Right cardiac atrium (tissue), 5 donors: ENCODE measurements at regions not wholly inside any gene's neighbourhood (a gene's known extent, or its start where the extent isn't known, plus 50 kb on each side); places are given as distances from the start of the nearest gene placed in this dataset.

Experiments
- ATAC-seq, 2 donors: fragments of 200-7000 bp; cut with Tn5 transposase; one replicate each; pipeline versions ENCODE4 v1.8.0 to v1.9.1; 2020; ENCODE audit warnings: moderate library complexity in 2 of 2, mild to moderate bottlenecking in 1 of 2
- DNase-seq, 3 donors: peaks; one replicate each; pipeline ENCODE4 v3.0.0-alpha.2; 2020
- H3K27ac ChIP-seq: one replicate; pipeline ENCODE4 v1.5.1; 2013; ENCODE audit warnings: mild to moderate bottlenecking, low read length, control low read depth, moderate library complexity
- H3K27me3 ChIP-seq: one replicate; pipeline ENCODE4 v1.6.1; 2013; ENCODE audit not compliant: control insufficient read depth, insufficient read depth
- H3K4me1 ChIP-seq: one replicate; pipeline ENCODE4 v1.6.1; 2013; ENCODE audit warnings: low read length; ENCODE audit not compliant: control insufficient read depth, insufficient read depth
- H3K4me3 ChIP-seq: one replicate; pipeline ENCODE4 v1.5.1; 2013; ENCODE audit warnings: low read length, control low read depth
- H3K9me3 ChIP-seq: one replicate; pipeline ENCODE4 v1.6.1; 2013; ENCODE audit warnings: low read length; ENCODE audit not compliant: control insufficient read depth
- WGBS: extraction: QIAGEN DNeasy Blood & Tissue Kit; methylation state at CpG from one replicate; pipeline ENCODE4 v1.1.7; 2013; 5-methylcytosine and 5-hydroxymethylcytosine counted together
- intact Hi-C, 4 donors: fragments of 100-400 bp; cut with DNase I; formaldehyde crosslinking; loops; one replicate each; pipeline versions ENCODE4 v1.11.0 to v1.14.0; 2022 to 2023
- donor health status: healthy with polysubstance abuse.
- donor health status: DM: no; HTN: yes; CAD: no.
- donor health status: DM: no; HTN: no; CAD: no.
- donor health status: DM: no; HTN: yes; CAD: no; lungs with severe emphysema.
- donor health status: DM: yes; HTN: yes; CAD: no.

GRCh38 chr13:34152996-34153395 lies 335.0 kb downstream of the RFC3 start:
- DNase-seq (no peak), ATAC-seq (no peak)
- Histone ChIP-seq H3K27me3 (no peaks in the 10 kb centered on the region), H3K9me3 (no peaks in the 10 kb centered on the region), H3K4me3 (no peak overlapping the region), H3K27ac (no peak overlapping the region), H3K4me1 (no peaks in the 10 kb centered on the region)
- intact Hi-C loops, result no loop called here

- Histone ChIP-seq H3K27me3 (no peaks in the 10 kb centered on the region), H3K4me1 (no peaks in the 10 kb centered on the region), H3K9me3 (no peaks in the 10 kb centered on the region), H3K27ac (no peak overlapping the region), H3K4me3 (no peak overlapping the region)
- DNase-seq (no peak), ATAC-seq (no peak)
- intact Hi-C loops, result no loop called here
- 43% methylated on average over 12 of the region's 12 CpGs for WGBS
These were observed 335.7 kb downstream of the RFC3 start for GRCh38 chr13:34153428-34154180.

- no peaks in the 10 kb centered on the region for H3K27me3 ChIP-seq
- no peak overlapping the region for H3K4me3 ChIP-seq
- DNase-seq (no peak), ATAC-seq (no peak)
- 89% methylated on average over 10 of the region's 10 CpGs for WGBS
- H3K4me1 ChIP-seq, result no peaks in the 10 kb centered on the region
- intact Hi-C loops, result no loop called here
- H3K27ac ChIP-seq, result no peak overlapping the region
- H3K9me3 ChIP-seq, result no peaks in the 10 kb centered on the region
These were observed 338.1 kb downstream of the RFC3 start for GRCh38 chr13:34155931-34156607.

GRCh38 chr13:34156841-34157365 lies 339.0 kb downstream of the RFC3 start:
- H3K27ac ChIP-seq, result no peak overlapping the region
- no peak overlapping the region for H3K4me3 ChIP-seq
- WGBS, result 45% methylated on average over 12 of the region's 12 CpGs
- no peaks in the 10 kb centered on the region for H3K27me3 ChIP-seq
- H3K4me1 ChIP-seq, result no peaks in the 10 kb centered on the region
- H3K9me3 ChIP-seq, result no peaks in the 10 kb centered on the region
- ATAC-seq (peak; percentile 90 to 98), DNase-seq (peak; percentile 41 to 61 (median 50))
- intact Hi-C loops, result no loop called here

GRCh38 chr13:34159946-34160345 lies 342.0 kb downstream of the RFC3 start:
- Histone ChIP-seq H3K4me3 (no peak overlapping the region), H3K27ac (no peak overlapping the region), H3K4me1 (peaks cover 2% of the 10 kb centered on the region), H3K27me3 (no peaks in the 10 kb centered on the region), H3K9me3 (no peaks in the 10 kb centered on the region)
- ATAC-seq (no peak), DNase-seq (no peak)
- intact Hi-C loops, result no loop called here
- WGBS, result 92% methylated on average over 3 of the region's 3 CpGs

- WGBS, result 10% methylated on average over 5 of the region's 5 CpGs
- intact Hi-C loops, result no loop called here
- no peaks in the 10 kb centered on the region for H3K9me3 ChIP-seq
- peaks cover 2% of the 10 kb centered on the region for H3K4me1 ChIP-seq
- H3K27me3 ChIP-seq, result no peaks in the 10 kb centered on the region
- no peak overlapping the region for H3K27ac ChIP-seq
- DNase-seq (no peak), ATAC-seq (peak; percentile 41 to 63)
- H3K4me3 ChIP-seq, result peak overlapping the region; percentile 31
These were observed 344.1 kb downstream of the RFC3 start for GRCh38 chr13:34161931-34162543.

GRCh38 chr13:34162544-34162933 lies 344.6 kb downstream of the RFC3 start:
- peak overlapping the region; percentile 31 for H3K4me3 ChIP-seq
- 40% methylated on average over 3 of the region's 3 CpGs for WGBS
- intact Hi-C loops, result no loop called here
- peak overlapping the region; percentile 51 for H3K27ac ChIP-seq
- ATAC-seq (peak; percentile 18 to 38), DNase-seq (no peak)
- no peaks in the 10 kb centered on the region for H3K9me3 ChIP-seq
- H3K4me1 ChIP-seq, result peaks cover 2% of the 10 kb centered on the region
- H3K27me3 ChIP-seq, result no peaks in the 10 kb centered on the region

- Histone ChIP-seq H3K27ac (no peak overlapping the region), H3K9me3 (no peaks in the 10 kb centered on the region), H3K27me3 (no peaks in the 10 kb centered on the region), H3K4me3 (no peak overlapping the region), H3K4me1 (peaks cover 2% of the 10 kb centered on the region)
- DNase-seq (no peak), ATAC-seq (no peak)
- WGBS, result 91% methylated on average over 6 of the region's 6 CpGs
- intact Hi-C loops, result no loop called here
These were observed 346.6 kb downstream of the RFC3 start for GRCh38 chr13:34164582-34164981.

- Histone ChIP-seq H3K4me3 (no peak overlapping the region), H3K4me1 (peaks cover 2% of the 10 kb centered on the region), H3K9me3 (no peaks in the 10 kb centered on the region), H3K27ac (no peak overlapping the region), H3K27me3 (no peaks in the 10 kb centered on the region)
- ATAC-seq, result no peak
- intact Hi-C loops, result no loop called here
- DNase-seq, result no peak
- WGBS, result 89% methylated on average over 7 of the region's 7 CpGs
These were observed 347.2 kb downstream of the RFC3 start for GRCh38 chr13:34165158-34165557.

- ATAC-seq (no peak), DNase-seq (no peak)
- WGBS, result 94% methylated on average over 2 of the region's 2 CpGs
- no peaks in the 10 kb centered on the region for H3K27me3 ChIP-seq
- H3K27ac ChIP-seq, result no peak overlapping the region
- H3K4me3 ChIP-seq, result no peak overlapping the region
- no peaks in the 10 kb centered on the region for H3K9me3 ChIP-seq
- peaks cover 2% of the 10 kb centered on the region for H3K4me1 ChIP-seq
- intact Hi-C loops, result no loop called here
These were observed 348.5 kb downstream of the RFC3 start for GRCh38 chr13:34166406-34166805.

- no peak for DNase-seq
- H3K27me3 ChIP-seq, result no peaks in the 10 kb centered on the region
- WGBS, result 68% methylated on average over 2 of the region's 2 CpGs
- no peak overlapping the region for H3K27ac ChIP-seq
- no peaks in the 10 kb centered on the region for H3K9me3 ChIP-seq
- H3K4me3 ChIP-seq, result no peak overlapping the region
- peaks cover 2% of the 10 kb centered on the region for H3K4me1 ChIP-seq
- ATAC-seq, result no peak
- intact Hi-C loops, result no loop called here
These were observed 349.4 kb downstream of the RFC3 start for GRCh38 chr13:34167347-34167746.
